ENCODE measurements at regions not wholly inside any gene's neighbourhood (a gene's known extent, or its start where the extent isn't known, plus 50 kb on each side); places are given as distances from the start of the nearest gene placed in this dataset.

GRCh38 chr17:13385481-13385911 lies 216.2 kb downstream of the HS3ST3A1 start:
- H3K36me3 Mint-ChIP-seq, result no peaks in the 10 kb centered on the region
- H3K4me1 Mint-ChIP-seq, result peaks cover 24% of the 10 kb centered on the region
- H3K27ac Mint-ChIP-seq, result peak overlapping the region; percentile 92
- peaks cover 6% of the 10 kb centered on the region for H3K9me3 Mint-ChIP-seq
- no peak for DNase-seq (ENCODE audit: low spot score in 2 of 2, unreplicated experiment in 2 of 2)
- H3K27me3 Mint-ChIP-seq (ENCODE audit: low read depth), result no peaks in the 10 kb centered on the region
- TF ChIP-seq, protein P1, sequence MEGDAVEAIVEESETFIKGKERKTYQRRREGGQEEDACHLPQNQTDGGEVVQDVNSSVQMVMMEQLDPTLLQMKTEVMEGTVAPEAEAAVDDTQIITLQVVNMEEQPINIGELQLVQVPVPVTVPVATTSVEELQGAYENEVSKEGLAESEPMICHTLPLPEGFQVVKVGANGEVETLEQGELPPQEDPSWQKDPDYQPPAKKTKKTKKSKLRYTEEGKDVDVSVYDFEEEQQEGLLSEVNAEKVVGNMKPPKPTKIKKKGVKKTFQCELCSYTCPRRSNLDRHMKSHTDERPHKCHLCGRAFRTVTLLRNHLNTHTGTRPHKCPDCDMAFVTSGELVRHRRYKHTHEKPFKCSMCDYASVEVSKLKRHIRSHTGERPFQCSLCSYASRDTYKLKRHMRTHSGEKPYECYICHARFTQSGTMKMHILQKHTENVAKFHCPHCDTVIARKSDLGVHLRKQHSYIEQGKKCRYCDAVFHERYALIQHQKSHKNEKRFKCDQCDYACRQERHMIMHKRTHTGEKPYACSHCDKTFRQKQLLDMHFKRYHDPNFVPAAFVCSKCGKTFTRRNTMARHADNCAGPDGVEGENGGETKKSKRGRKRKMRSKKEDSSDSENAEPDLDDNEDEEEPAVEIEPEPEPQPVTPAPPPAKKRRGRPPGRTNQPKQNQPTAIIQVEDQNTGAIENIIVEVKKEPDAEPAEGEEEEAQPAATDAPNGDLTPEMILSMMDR (IDR thresholded peaks at IDR 0.05; ENCODE audit: unreplicated experiment), result no peak
- H3K4me3 Mint-ChIP-seq, result no peak overlapping the region

GRCh38 chr17:13384626-13385025 lies 217.1 kb downstream of the HS3ST3A1 start:
- no peak for DNase-seq (ENCODE audit: low spot score in 2 of 2, unreplicated experiment in 2 of 2)
- H3K27ac Mint-ChIP-seq, result peak overlapping the region; percentile 72
- peaks cover 24% of the 10 kb centered on the region for H3K4me1 Mint-ChIP-seq

DNA sequence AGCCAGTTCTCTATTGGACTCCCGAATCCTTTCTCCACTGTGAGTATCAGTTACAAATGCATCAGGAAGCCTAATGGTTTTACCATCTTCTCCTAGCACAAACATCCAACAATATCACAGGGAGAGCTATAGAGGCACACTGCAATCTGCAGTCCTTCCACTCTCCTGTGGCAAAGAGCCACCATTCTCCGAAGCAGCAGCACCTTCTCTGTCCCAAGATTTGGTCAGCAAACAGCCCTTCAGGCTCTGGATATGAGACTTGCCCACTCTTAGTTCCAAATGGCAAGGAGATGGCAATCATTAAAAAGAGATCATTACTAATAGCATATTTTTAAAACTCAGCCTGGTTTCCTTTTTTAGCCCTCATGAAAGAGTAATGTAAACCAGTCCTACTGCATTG lies 223.4 kb downstream of the HS3ST3A1 start:
- peaks cover 19% of the 10 kb centered on the region for H3K9me3 Mint-ChIP-seq
- H3K4me3 Mint-ChIP-seq, result no peak overlapping the region
- DNase-seq (ENCODE audit: low spot score in 2 of 2, unreplicated experiment in 2 of 2), result no peak
- H3K27ac Mint-ChIP-seq, result no peak overlapping the region
- peaks cover 25% of the 10 kb centered on the region for H3K4me1 Mint-ChIP-seq
- no peaks in the 10 kb centered on the region for H3K27me3 Mint-ChIP-seq (ENCODE audit: low read depth)
- TF ChIP-seq, protein P1 (IDR thresholded peaks at IDR 0.05; ENCODE audit: unreplicated experiment), result no peak
- H3K36me3 Mint-ChIP-seq, result no peaks in the 10 kb centered on the region

More at GRCh38 chr17:13384626-13385025, 217.1 kb downstream of the HS3ST3A1 start:
- Mint-ChIP-seq H3K9me3 (peaks cover 9% of the 10 kb centered on the region), H3K4me3 (no peak overlapping the region), H3K36me3 (no peaks in the 10 kb centered on the region), H3K27me3 (ENCODE audit: low read depth) (no peaks in the 10 kb centered on the region)
- TF ChIP-seq, protein P1 (IDR thresholded peaks at IDR 0.05; ENCODE audit: unreplicated experiment), result no peak

- TF ChIP-seq, protein P1 (IDR thresholded peaks at IDR 0.05; ENCODE audit: unreplicated experiment), result no peak
- DNase-seq (ENCODE audit: low spot score in 2 of 2, unreplicated experiment in 2 of 2), result no peak
- Mint-ChIP-seq H3K4me3 (no peak overlapping the region), H3K4me1 (peaks cover 27% of the 10 kb centered on the region), H3K9me3 (peaks cover 10% of the 10 kb centered on the region), H3K27ac (peak overlapping the region; percentile 6), H3K36me3 (no peaks in the 10 kb centered on the region), H3K27me3 (ENCODE audit: low read depth) (no peaks in the 10 kb centered on the region)
These were observed 227.3 kb downstream of the HS3ST3A1 start for GRCh38 chr17:13374203-13375143.

- Mint-ChIP-seq H3K27ac (no peak overlapping the region), H3K9me3 (peaks cover 13% of the 10 kb centered on the region), H3K4me3 (no peak overlapping the region), H3K27me3 (ENCODE audit: low read depth) (no peaks in the 10 kb centered on the region), H3K36me3 (no peaks in the 10 kb centered on the region), H3K4me1 (peaks cover 20% of the 10 kb centered on the region)
- TF ChIP-seq, protein P1 (IDR thresholded peaks at IDR 0.05; ENCODE audit: unreplicated experiment), result no peak
- no peak for DNase-seq (ENCODE audit: low spot score in 2 of 2, unreplicated experiment in 2 of 2)
These were observed 229.3 kb downstream of the HS3ST3A1 start for GRCh38 chr17:13372432-13372831.
